ENCODE measurements at regions not wholly inside any gene's neighbourhood (a gene's known extent, or its start where the extent isn't known, plus 50 kb on each side); places are given as distances from the start of the nearest gene placed in this dataset.

DNA sequence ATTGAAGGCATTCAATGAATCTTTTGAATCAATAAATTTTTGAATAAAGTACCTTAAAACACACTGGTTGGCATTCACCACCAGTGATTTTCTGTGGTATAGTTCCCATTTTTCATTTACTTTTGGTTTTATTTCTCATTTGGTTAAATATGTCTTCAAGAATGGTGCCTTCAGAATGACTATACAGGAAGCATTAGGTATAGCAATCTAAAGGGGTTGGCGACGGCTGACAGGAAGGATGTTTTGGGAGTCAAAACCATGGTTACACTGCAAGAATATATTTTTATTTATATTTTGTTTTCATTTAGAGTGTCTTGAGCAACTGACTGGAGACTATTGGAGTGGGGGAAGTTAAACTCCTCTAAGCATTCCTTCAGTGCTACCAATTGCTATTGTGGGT, 235.7 kb downstream of the HTR1A start:
- DNase-seq: no peak

DNA sequence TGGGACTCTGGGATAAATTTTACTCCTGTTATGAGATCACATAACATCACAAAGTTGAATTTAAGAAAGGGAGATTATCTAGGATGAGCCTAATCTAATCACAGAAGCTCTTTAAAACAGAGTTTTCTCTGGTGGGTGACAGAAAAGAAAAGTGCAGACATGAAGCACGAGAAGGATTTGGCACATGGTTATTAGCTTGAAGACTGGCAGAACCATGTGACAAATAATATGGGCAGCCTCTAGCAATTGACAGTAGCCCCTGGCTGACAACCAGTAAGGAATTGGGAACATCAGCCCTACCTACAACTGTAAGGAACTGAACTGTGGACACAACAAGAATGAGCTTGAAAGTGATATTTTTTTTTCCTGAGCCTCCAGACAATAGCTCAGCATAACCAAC, 243.1 kb downstream of the HTR1A start:
- no peak for DNase-seq

DNA sequence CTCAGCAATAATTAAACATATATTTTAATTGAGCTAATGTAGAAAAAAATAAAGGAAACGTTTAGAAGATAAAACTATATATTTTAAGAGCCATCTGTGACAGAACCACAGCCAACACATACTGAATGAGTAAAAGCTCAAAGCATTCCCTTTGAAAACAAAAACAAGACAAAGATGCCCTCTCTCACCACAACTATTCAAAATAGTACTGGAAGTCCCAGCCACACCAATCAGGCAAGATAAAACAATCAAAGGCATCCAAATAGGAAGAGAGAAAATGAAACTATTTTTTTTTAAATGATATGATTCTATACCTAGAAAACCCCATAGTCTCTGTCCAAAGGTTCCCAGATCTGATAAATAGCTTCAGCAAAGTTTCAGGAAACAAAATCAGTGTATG, 262.0 kb downstream of the HTR1A start:
- no peak for DNase-seq

DNA sequence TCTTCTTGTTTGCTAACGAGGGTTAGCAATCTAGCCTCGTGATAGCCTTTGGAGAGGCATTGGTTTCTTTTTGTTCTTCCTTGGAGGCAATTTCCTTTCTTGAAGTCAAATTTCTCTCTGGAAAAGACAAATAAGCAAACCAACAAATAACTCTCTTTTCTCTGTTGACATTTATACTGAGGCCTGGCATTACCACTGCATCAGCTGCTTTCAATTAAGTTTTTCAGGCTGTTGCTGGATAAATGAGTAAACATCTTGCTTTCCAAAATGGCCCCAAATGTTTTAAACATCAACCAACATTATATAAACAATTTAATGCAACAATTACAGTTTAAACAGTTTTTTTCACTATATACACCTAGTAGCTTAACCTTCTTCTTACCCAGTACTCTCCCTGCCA, 264.4 kb downstream of the HTR1A start:
- DNase-seq: no peak

DNA sequence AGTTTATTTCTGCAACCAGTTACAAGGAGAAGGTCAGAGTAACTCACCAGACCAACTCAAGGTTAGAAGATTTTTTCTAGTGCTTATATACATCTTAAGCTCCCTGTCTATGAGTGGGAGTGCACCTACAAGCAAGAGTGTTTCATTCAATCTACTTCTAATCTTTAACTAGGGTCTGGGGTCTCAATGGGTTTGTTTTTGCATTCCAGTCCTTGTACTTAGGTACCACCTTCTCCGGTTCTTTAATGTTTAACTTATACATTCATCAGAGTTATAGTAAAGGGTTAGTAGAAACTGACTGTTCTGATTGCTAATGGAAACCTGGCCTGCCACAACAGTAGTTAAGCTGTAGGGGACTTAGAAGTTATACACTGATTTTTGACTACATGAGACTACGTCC, 271.7 kb downstream of the HTR1A start:
- no peak for DNase-seq

DNA sequence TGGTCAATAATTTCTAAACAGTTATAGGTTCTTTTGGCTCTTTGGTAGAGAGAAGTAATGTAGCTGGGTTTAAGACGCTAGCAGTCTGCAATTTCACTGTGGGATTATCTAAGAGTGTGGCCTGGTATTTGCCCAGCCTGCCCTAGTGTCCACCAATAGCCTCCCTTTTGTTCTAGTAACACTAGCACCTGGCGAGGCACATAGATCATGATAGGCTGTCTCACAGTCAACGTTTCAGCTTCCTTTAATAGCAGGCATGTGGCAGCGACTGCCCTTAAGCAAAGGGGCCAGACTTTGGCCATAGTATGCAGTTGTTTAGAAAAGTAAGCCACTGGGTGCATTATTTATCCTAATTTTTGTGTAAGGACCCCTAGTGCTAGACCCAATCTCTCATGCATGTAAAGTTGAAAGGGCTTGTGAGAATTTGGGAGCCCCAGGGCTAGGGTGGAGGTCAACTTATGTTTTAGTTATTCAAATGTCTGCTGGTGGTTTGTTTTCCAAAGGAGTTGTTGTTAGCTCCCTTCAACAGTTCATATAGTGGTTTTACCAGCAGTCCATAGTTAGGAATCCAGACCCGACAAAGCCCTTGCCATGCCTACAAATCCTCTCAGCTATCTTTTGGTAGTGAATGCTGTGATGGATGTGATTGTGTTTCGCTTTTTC, 274.3 kb downstream of the HTR1A start:
- DNase-seq: no peak

DNA sequence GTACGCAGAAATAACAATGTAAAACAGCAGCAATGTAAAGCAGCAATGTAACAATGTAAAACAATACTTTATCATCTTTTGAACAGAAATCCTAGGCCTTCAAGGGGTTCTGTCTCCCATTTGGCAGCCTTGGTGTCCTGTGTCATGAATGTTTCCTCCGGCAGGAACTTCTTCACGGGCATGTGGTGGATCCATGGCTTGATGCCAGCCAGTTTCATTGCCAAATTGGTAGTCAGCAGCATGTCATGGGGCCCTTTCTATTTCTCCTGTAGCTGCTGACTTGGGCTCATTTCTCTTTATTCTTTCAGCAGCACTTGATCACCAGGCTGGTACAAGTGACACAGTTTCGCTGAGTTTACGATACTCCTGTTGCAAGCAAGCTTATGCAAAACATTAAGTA, 275.3 kb downstream of the HTR1A start:
- DNase-seq: peak in 1 of 3 donors; percentile 2

DNA sequence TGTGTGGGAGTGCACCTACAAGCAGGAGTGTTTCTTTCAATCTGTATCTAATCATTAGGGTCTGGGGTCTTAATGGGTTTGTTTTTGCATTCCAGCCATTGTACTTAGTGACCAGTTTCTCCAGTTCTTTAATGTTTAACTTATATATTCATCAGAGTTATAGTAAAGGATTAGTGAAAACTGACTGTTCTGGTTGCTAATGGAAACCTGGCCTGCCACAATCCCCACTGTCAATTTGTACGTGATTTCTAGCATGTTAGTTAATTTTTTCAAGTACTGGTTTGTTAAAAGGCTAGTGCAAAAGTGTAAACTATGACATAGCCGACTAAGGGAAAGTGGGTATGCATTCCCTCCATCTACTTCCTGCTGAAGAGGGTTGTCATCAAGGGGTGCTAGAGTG, 276.1 kb downstream of the HTR1A start:
- no peak for DNase-seq

DNA sequence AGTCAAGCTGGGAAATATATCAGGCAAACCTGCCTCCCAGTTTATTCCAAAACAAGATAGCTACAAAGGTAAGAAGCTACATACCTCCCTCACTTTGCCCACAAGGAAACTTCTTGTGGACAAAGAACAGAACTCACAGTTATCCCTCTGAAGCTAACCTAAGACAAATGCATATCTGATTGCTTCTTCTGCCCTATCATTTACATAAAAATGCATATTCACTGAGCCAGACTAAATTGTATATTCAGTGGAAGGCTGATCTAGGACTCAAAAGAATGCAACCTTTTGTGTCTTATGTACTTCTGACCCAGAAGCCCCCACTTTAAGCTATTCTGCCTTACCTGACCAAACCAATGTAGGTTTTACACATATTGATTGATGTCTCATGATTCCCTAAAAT, 276.8 kb downstream of the HTR1A start:
- DNase-seq: no peak

DNA sequence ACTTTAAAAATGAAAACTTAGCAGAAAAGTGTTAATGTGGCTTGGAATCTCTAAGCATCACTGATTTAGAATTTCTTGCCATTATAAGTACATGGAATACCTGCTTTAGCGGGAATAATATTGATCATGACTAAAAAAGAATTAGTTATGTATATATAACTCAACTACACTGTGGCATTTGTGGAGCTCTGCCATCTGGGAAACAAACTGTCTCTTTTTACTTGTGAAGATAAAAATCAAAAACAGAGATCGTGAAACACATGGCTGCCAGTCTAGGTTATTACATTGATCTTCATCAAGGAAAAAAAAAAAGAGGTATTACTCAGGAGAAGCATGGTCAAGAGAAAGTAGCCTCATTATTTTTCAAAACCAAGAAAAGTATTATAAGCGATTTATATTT, 287.4 kb downstream of the HTR1A start:
- no peak for DNase-seq

DNA sequence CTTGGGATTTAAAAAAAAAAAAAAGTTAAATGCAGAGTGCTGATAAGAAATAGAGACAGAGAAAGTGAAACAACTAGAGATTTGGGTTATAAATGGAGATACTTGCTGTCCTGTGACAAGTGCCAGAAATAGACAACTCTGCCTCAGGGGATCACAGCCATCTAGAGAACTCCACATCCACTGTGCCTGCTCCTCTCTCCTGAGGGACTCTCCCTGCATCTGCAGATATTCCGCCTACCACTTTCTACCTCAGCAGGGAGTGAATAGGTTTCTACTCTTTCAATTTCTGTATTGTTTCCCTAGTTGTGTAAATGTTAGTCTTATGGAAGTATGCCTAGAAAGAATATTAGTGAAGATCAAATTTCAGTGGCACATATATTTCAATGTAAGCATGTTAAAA, 307.2 kb downstream of the HTR1A start:
- no peak for DNase-seq

DNA sequence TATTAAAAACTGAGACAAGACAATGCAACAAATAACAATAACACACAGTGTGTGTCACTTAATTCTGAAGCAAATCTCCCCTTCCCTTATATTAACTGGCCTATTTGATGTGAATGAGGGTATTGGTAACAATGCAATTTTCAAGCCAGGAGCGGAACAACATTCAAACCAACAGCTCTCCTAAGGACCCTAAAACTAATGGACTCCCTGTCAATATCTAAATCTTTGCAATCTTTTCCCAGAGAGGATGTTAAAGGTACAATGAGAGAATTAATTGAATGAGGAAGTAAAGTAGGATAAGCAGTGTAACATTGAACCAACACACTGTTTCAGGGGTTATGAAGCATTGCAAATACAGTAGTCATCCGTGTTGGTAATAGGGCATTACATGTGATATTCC, 311.7 kb downstream of the HTR1A start:
- DNase-seq: no peak

DNA sequence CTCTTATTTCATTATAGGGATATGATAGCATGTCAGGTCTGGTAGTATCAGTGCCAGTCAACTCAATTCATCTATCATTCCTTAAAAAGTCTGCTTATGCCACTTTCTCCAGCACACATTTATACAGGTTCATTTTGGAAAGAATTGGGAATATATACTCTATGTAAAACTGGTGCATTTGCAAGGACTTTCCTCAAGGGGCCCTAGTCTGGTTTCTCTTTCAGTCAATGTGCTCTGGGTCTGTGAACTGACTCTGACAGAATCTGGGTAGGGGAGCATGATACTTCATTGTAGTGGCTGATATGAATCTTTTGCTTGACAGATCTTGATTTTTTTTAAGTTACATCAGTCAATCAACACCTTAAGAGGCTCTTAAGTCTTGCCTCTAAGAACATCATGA, 313.9 kb downstream of the HTR1A start:
- DNase-seq: no peak

DNA sequence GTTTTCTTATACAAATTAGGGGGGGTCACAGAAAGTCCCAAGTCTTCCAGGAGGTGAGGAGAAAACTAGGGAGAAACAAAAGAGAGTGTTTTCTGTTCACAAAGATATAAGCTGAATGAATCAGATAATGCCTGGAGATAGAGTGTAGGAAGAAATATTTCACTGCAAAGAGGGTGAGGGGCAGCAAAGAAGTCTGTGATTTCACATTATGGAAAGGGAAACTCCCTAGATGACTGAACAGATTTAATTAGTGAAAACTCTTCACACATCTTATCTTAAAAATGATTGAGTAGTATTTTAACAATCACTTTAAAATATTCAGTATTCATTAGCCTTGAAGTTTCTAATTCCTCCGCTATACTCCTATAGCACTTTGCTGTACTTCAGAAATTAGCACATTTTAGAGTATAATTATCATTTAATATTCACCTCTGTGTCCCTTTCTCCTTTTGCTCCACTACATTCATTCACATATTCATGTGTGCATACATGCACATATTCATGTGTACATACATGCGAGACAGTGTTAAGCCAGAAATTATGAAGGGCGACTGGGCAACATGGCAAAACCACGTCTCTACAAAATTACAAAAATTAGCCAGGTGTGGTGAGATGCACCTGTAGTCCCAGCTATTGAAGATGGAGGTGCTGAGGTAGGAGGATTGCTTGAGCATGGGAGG, 332.2 kb downstream of the HTR1A start:
- no peak for DNase-seq

DNA sequence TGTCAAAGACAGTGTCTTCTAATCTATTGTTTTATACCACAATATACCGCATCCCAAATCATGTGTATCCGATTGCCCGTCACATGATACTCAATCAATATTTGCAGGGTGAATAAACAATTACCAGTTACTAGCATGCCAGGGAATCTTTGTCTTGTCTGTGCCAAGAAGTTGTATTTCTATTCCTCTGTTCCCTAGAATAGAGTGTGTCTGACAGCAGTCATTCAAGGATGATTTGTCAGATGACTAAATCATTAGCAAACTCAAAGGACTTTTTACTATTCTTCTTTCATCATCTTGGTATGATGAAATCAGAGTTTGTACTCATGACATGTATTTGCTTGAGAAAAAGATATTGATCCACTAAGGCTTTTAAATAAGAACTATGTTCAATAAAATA, 348.8 kb downstream of the HTR1A start:
- DNase-seq: no peak

DNA sequence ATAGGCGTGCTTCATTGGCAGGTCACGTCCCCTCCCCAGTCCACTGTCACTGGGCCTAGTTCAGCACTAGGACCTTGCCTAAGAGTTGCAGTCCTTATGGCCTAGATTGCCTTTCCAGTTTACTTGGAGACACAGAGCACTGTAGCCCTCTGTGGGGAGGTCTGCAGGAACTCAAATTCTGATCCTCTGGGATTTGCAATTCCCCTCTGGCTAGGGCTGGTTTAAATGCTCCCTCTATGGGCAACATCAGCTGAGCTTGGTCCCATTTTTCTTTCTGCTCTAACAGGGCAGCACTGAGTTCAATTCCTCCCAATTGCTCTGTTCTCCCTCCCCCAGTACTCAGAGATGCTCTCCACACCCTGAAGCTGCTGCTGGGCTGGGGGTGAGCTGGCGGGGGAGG, 358.2 kb downstream of the HTR1A start:
- DNase-seq: no peak

DNA sequence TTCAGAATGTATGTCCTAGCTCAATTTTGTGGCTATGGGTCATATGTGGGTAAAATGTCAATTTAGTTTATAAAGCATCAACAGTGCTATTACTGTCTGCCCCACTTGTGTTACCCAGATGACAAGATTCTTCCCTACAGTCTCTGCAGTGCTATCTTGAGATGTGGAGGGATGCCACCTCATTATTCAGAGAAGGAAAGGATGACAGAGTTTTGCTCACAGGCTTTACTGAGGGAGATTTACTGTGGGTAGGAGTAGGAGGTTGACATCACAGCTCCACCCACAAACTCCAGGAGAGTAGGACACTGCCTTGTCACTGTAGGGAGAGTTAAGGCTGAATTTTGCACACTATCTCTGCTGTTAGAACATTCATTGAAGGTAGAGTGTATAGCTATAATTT, 359.3 kb downstream of the HTR1A start:
- no peak for DNase-seq

DNA sequence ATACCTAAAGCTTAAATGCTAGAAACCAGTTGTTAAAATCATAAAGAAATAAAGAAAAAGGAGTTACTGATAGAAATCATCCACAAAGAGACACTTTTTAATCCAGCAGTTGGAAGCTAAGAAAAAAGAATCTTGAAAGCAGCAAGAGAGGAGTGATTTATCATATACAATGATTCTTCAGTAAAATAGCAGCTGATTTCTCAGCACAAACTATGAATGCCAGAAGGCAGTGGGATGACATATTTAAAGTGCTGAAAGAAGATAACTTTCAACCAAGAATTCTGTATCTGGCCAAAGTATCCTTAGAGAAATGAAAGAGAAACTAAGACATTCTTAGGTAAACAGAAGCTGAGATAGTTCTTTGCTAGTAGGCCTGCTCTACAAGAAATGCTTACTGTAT, 366.0 kb downstream of the HTR1A start:
- no peak for DNase-seq

DNA sequence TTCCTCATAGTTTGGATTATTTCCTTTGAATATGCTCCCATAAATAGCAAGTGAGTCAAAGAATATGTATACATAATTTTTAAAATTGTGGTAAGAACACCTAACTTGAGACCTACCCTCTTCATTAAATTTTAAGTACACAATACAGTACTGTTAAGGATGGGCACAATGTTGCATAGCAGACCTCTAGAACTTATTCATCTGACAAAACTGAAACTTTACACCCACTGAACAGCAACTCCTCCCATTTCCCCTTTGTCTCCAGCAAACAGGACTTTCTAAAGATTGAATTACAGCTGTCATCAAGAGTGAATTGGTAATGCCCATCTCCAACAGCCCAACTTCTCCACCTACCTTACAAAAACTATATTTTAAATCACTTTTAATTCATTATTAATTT, 388.9 kb downstream of the HTR1A start:
- DNase-seq: no peak

DNA sequence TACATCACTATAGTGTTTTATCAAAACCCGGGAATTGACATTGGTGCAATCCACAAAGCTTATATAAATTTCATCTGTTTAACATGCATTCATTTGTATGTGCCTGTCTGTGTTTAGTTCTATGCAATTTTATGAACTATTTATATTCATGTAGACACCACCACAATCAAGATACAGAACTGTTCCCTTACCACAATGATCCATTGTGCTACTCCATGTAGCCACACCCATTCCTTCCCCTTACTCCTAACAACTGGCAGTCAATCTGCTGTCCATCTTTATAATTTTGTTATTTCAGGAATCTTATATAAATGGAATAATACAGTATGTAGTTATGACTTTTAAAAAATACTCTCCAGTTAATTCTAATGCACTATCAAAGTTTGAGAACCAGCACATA, 389.5 kb downstream of the HTR1A start:
- DNase-seq: no peak

DNA sequence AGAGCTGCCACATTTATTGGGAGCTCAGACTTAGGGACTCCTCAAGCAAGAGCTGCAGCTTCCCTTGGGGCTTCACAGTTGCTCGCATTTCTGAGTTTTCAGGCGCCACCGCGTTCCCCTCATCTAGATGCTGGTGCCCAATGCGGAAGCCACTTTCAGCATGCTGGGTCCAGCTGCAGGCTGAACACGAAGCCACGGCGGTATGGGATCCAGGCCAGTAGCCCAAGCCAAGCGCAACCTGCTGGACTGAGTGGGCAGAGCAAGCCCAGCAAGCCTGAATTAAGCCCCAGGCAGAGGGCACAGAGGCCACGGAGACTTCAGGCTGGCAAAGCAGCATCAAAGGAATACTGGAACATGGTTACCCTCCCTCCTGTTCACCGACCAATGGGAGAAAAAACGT, 391.5 kb downstream of the HTR1A start:
- DNase-seq: no peak

DNA sequence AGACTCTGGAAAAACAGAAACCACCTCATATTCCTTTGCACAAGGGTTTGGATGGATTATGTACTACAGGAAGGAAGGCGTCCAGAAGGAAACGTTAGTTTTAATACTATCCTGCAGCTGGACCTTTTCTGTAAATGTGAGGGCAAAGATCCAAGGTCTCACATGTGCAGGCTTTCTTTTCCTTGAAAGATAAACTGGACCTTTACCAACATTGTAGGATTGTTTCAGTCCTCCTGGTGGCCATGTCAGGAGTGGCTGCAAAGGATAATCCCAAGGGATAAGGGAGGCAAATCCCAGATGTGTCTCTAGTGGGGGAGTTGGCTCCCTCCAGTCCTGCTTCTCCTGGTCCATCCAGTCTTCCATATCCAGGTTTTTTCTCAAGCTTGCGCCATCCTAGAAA, 397.5 kb downstream of the HTR1A start:
- peak in 1 of 3 donors; percentile 19 for DNase-seq

DNA sequence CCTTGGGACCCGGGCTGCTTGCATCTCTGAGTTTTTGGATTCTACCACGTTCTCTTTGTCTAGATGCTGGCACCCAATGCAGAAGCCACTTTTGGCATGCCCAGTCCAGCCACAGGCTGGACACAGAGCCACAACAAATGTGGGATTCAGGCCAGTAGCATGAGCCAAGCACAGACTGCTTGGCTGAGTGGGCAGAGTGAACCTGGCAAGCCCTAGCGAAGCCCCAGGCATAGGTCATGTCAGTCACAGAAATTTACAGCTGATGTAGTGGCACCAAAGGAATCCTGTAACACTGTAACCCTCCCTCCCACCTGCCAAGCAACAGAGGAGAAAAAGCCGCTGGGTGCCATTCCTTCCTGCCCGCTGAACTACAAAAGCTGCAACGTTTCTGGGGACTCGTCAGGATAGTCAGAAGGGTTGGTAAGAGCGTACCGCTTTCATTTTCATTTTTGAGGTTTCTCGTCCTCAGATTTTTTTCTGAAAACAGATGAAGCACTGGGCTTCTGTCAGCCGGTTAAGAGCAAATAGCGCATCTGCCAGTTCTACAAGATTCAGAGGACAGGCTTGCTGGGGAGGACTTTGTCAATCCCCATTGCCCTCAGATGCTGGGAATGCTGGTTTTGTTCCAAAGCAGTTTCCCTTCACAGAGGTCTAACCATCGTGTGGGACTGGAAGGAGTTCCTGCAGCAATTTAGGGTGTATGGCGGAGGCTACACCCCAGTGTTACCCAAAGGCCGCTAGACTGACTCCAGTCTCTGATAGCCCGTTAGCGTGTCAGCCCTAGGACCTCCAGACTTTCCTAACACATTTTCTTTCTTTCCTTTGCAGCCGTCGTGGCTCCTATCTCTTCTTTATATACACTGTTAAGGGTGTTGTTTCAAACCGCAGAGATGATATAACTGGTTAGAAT, 399.0 kb downstream of the HTR1A start:
- no peak for DNase-seq

All from muscle of back (tissue), 3 donors.